ENCODE measurements at regions not wholly inside any gene's neighbourhood (a gene's known extent, or its start where the extent isn't known, plus 50 kb on each side); places are given as distances from the start of the nearest gene placed in this dataset.

DNA sequence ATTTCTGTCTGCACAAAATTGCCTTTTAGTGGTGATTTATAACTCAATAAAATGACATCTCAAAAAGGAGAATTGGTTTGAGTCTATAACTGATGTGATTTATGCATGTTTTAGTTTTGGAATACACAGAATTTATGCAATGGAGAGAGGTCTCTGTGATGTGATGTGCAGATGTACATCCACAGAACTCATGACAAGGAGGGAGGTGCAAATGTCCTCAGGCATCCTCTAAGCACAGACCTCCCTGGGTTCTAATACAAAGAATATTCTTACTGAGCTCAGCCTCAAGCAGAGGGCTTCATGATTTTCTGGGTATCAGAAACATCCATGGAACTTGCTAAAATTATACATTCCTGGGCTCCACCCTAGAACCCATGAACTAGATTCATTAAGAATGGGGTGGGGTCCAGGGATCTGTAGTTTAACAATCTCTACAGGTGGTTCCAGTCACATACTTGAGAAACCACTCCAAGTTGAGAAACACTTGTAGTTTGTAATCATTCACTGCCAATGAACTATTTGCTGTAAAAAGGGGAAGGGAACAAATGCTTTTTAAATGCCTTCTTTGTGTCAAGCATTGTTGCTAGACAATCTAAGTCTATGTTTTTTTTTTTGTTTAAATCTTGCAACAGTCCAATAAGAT, 60.2 kb upstream of the NEDD9 start:
- no peak for TF ChIP-seq NR2C2 (CRISPR knock-in tag; IDR thresholded peaks at IDR 0.05)
- TF ChIP-seq SMAD3 (CRISPR knock-in tag; IDR thresholded peaks at IDR 0.05; ENCODE audit: borderline replicate concordance): no peak
- TF ChIP-seq NFATC4 (CRISPR knock-in tag; IDR thresholded peaks at IDR 0.05): no peak

Data from WTC11 (cell line).